Stimulated activated CD4-positive, alpha-beta T cell treated with anti-CD3 and anti-CD28 coated beads, Interleukin-1b, Interleukin-23, amount 100 ng/mL, for 1 hour (primary cell): ENCODE measurements at regions not wholly inside any gene's neighbourhood (a gene's known extent, or its start where the extent isn't known, plus 50 kb on each side); places are given as distances from the start of the nearest gene placed in this dataset.
"Not testable (repeated sequence)": the region's sequence is repeated elsewhere in the genome, so short reads cannot be mapped to it uniquely, and the experiment has no call there.

ENCODE experiments used
- DNase-seq, 2 donors: peaks; one replicate each; pipeline ENCODE4 v3.0.0-alpha.2; 2020; ENCODE audit warnings: low read depth in 2 of 2

DNA sequence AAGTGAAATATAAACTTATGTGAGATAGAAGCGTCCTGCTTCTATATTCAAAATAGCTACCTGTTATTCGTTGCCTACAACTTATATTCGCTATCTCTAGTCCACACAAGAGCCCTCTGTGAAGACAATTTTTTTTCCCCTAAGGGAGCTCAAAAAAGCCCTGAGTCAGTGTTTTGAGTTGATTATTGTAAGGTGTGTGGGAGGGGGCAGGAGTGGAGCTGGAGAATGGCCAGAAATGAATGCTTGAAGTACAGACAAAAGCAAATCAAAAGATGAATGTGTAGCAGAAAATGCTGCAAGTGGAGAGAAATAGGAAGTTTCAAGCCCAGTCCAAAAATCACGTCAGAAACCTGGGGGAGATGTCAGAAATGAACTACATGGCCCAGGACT is 655.0 kb upstream of the LCORL start:
- DNase-seq, result no peak

DNA sequence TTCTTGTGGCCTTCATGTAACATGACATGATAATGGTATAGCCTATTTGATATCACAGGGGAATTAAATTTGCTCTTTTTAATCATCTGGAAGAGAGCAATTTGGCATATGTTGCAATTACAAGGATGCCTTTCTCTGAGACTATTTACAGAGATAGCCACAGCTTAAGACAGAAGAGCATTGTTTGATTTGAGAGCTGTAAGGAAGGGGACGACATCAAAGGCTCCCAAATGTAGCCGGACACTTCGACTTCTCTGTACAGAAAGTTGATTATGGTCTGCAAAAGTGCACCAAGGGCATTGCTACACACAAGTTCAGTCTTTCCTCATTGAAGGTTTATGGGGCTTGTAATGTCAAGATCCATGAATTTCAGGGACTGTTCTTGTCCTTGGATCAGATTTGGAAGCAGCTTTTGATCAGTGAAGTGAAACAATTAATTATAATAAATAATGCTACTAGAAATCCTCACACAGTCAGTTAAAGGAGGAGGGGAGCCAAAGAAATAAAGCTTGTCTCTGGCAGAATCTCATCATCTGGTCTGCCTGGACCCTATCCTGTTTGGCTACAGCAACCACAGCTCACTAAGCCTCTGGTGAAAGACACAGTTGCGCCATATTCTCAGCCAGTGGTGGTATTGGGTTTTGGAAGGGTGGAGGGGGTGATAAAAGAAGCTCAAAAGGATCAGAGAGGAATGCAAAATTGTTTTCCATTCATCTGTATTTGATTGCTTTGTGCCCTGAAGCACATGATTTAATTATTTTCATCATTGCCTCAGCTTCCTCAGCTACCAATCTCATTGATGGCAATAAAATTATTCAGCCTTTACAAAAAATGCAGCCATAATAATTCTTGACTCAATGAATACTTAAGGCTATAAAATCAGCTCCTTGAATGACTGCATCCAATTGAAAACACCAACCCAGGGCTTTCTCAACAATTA is 654.3 kb upstream of the LCORL start:
- DNase-seq, result no peak

DNA sequence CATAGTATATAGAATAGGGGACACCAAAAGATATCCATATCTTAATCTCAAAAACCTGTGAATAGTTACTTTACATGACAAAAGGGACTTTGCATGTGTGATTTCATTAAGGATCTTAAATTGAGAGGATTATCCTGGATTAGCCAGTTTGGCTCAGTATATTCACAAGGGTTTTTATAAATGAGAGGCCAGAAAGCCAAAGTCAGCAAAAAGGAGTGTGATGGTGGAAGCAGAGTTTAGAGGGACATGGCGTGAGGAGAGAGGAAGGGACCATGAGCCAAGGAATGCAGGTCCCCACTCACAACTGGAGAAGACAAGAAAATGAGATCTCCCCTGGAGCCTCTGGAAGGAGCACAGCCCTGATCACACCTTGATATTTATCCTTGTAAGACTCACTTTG is 648.5 kb upstream of the LCORL start:
- no peak for DNase-seq

DNA sequence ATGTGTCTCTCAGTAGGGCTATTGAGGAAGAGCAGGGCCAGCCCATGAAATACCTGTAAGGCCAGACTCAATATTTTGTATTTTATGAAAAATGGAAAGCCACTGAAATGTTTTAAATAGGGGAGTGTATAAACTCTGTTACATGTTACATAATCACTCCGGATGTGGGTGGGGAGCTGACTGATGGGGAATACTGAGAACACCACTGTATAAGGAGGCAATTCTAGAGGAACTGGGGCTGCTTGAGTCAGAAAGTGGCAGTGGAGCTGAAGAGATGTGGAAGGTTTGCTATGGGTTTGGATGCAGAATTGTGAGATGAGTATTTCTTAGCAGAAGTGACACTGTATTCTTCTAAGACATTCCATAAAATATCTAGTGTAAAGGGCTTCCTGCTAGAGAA is 647.8 kb upstream of the LCORL start:
- no peak for DNase-seq

DNA sequence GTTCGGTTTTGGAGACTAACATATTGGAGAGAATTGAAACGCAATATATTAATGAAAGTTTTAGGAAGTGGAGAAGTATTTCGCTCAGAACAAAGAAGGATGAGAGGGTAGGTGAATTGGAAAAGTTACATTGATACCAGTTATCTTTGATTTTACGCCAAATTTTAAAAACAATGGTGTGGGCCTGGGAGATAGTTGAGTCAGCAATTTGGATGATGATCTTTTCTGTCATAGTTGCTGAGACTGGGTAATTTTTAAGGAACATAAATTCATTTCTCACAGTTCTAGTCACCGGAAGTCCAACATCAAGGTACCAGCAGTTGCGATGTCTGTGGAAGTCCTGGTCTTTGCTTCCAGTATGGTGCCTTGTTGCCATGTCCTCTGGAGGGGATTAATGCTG is 644.8 kb upstream of the LCORL start:
- DNase-seq, result no peak

DNA sequence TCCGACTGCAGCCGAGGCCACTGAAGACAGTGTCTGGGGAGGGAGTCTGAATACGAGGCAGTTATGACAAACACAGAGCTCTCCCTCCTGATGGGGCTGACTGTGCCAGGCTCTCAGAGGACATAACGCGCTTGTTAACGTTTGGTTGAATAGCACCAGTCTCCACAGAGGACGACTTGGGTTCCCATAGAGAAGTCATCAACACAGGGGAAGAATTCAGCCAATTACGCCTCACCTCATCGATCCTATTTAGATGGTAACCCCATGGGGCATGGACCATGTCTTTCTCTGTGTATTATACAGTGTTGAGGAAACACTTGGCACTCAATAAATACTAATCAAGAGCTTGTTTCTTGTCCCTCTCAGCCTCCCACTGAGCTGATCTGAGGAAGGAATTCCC is 642.6 kb upstream of the LCORL start:
- DNase-seq, result no peak

DNA sequence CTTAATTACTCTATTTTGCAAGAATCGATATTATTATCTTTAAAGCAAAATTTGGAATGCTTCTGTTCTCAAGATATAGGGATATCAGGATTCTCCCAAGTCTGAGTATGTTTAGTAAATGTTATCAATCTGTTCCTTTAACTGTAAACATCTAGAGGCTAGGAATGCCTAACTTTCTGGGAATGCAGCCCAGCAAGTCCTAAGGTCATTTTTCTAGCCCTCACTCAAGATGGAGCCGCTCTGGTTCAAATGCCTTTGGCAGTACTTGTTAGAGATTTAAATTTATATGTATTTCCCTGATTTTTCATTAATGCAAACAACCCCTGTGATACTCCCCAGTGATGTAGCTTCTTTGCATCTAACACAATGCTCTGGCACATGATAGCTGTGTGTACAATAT is 623.8 kb upstream of the LCORL start:
- DNase-seq, result no peak

DNA sequence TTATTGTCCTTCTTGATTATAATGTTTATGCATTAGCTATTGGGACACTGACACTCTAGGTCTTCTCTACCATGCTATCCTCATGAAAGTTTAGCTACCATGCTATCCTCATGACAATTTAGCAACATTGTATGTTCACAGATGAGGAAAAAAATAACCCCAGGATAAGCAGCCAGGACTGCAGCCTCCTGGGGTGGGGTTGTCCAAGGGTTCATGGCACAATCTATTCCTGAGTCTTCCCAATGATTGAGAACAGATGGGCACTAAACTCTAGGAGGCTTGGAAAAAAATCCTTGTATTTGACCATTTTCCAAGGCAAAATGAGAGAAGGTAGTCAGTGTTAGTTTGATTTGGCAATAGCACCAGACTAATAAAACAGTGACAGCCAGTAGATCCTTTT is 619.8 kb upstream of the LCORL start:
- DNase-seq, result no peak

DNA sequence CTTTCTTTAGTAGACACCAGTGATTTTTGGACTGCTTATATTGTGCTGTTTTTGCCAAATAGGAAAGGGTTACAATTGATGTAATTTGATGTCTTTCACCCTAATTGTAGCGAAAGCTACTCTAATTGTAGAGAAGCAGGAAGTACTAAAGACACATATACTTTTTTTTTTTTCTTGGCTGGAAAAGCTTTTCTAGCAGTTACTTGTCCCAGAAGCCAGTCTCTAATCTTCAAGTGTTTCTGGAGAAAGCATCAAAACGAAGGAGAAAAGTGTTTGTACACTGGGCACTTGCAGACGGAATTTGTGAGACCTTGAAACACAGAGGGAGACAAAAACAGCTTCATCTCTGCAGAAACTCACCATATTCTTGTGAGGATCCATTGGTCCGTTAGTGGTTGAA is 616.5 kb upstream of the LCORL start:
- no peak for DNase-seq

DNA sequence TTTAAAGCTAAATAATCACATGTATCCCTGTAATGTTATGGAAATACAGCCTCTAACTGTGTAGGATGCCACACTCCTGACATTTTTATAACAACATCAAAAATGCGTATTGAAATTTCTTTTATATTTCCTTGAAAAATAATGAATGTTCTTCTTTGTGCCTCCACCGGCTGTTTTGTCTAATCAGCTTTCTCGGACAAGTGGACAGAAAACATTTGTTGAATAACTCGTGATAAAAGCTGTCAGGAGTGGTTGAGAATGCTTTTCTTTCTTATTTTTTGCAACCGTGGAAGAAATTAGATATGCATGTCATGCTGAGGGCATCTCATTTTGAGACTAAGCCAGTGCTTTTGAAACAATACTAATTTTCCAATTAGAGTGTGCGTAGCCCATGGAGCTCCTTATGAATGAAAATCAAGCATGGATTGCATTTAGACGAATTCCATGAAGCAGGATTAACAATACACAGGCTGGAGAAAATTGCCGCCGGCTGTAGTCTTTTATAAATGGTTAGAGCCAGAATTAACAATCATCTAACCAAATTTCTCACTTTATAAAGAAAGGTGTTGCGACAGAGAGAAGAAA is 614.5 kb upstream of the LCORL start:
- no peak for DNase-seq

DNA sequence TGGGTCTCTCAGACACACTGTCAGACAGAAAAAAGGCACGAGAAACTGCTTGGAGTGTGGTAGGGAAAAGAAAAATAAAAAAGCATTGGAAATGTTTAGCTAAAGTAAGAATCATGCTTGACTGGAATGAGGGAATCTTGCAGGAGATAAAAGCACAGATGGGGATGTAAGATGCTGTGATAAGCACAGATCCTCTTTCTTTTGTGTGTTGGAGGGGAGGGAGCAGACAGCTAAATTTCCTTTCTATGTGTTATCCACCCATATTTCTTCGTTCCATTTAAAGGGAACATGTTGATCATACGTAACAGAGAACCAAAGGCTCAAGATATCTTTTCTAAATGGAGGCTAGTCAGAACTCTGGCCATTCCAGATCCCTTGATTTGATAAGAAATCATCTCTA is 614.0 kb upstream of the LCORL start:
- no peak for DNase-seq

DNA sequence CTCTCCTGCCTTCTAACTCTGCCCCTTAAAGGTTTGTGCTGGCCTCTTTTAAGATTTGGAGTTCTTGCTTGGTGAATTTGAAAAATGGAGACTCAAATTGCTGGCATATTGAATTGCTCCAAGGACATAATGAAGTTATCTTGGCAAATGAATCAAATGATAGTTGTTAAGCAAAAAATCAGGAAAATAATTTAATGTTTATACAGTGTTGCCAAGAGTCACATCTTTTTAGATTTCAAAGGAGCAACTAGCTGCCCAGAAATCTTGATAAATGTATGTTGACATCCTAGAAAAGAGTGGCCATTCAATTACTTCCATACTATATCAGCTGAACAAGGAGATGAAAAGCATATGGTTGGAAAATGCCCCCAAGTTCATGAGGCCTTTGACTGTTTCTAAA is 610.0 kb upstream of the LCORL start:
- DNase-seq, result no peak

DNA sequence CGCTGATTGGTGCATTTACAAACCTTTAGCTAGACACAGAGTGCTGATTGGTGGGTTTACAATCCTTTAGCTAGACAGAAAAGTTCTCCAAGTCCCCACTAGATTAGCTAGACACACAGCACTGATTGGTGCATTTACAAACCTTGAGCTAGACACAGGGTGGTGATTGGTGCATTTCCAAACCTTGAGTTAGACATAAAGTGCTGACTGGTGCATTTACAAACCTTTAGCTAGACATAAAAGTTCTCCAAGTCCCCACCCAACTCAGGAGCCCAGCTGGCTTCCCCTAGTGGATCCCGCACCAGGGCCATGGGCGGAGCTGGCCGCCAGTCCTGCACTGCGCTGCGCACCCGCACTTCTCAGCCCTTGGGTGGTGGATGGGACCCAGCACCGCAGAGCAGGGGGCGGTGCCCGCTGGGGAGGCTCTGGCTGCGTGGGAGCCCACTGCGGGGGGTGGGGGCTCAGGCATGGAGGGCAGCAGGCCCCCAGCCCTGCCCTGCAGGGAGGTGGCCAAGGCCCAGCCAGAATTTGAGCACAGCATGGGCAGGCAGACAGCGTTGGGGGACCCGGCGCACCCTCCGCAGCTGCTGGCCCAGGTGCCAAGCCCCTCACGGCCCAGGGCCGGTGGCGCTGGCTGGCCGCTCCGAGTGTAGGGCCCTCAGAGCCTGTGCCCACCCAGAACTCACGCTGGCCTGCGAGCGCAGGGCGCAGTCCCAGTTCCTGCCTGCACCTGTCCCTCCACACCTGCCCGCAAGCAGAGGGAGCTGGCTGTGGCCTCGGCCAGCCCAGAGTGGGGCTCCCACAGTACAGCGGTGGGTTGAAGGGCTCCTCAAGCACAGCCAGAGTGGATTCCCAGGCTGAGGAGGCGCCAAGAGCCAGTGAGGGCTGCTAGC is 608.9 kb upstream of the LCORL start:
- no peak for DNase-seq

DNA sequence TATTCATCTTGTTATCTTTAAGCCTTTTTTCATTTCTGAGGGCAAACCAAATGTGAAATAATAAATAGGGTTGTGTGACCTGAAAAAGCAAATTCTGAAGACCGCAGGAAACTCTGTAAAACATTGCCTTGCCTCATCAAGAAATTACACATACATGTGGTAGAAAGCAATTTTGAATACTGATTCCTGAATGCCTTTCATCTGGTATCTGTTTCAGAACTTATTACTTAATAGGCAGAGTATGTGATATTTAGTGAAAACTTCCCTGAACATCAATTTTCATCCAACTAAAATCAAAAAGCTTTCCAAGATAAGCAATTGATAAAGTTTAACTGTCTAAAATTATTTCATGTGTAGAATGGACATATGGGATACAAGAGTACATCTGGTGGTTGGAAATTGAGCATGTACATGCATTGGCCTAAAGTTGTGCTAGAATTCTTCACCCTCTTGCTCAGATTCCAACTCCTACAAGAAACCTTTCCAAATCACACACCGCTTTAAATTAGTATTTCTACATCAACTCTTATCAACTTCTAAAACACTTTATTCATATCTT is 606.0 kb upstream of the LCORL start:
- no peak for DNase-seq

DNA sequence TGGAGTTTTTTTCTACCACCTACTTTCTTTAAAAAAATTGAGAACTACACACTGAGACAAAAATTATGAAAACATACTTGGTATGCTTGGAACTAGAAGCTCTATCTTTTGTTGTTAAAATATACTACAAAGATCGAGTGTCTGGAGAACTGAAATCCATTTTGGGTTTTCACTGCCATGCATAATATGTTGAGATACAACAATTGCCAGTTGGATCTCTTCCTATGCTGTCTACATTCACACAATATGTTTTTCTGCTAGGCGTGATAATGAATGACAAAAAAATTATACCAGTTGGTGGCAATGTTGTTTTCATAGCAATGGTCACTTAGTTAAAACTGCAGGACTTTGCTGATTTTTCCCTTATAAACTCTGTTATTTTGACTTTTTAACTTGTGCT is 605.4 kb upstream of the LCORL start:
- no peak for DNase-seq

DNA sequence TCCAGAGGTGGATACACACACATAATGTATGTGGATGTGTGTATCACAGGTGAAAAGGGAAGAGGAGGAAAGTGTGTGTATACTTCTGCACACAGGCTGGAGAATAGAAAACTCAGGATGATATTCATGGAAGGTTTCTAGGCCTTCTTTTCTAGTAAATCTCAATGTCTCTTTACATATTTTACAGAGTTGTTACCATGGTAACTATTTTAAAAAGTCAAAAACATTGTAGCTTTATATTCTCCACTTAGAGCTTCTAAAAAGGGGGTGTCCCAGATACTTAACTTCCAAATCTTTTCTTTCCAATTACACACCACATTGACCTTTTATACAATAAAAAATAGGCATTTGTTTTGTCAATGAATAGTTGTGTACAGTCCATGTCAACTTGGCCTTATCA is 604.8 kb upstream of the LCORL start:
- DNase-seq, result no peak

DNA sequence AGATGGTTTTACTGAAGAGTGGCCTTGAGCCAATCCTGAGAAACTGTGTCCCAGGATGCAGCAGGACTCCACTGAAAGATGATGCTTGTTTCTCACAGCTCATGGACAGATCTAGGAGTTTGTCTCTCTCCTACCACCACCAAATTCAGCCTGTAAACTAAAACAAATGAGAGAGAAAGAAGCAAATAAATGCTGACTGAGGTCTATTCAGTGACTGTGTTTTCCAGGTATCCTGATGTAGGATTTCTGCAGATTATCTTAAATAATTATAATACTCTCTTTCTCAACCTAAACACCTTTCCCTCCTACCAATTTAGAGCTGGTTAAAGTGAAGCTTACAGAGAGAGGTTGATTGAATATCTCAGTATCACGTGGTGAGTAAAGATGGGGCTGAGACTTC is 599.6 kb upstream of the LCORL start:
- DNase-seq, result no peak

DNA sequence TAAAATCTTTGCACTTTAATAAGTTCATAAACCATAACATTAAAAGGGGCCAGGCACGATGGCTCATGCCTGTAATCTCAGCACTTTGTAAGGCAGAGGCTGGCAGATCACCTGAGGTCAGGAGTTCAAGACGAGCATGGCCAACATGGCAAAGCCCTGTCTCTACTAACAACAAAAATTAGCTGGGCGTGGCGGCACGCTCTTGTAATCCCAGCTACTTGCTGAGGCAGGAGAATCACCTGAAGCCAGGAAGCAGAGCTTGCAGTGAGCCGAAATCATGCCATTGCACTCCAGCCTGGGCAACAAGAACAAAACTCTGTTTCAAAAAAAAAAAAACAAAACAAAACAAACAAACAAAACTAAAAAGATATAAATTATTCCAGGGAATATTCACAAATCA is 595.2 kb upstream of the LCORL start:
- DNase-seq, result no peak

DNA sequence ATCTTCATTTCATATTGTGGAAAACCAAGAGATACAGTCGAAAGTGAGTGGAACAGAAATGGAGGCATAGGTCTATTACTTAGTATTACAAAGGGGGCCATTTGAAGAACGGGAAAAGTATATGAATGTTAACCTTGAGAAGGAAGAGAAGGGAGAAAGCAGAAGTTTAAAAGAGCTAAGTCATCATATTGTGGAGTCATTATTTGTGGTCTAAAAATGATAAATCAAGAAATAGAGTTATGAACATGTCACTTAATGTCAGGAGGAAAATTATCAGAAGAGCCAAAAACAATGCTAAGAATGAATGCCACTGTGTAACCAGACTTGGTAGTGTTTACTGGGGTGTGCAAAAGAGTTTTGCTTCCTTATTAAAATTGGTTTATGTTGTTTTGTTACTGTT is 589.5 kb upstream of the LCORL start:
- DNase-seq, result no peak

DNA sequence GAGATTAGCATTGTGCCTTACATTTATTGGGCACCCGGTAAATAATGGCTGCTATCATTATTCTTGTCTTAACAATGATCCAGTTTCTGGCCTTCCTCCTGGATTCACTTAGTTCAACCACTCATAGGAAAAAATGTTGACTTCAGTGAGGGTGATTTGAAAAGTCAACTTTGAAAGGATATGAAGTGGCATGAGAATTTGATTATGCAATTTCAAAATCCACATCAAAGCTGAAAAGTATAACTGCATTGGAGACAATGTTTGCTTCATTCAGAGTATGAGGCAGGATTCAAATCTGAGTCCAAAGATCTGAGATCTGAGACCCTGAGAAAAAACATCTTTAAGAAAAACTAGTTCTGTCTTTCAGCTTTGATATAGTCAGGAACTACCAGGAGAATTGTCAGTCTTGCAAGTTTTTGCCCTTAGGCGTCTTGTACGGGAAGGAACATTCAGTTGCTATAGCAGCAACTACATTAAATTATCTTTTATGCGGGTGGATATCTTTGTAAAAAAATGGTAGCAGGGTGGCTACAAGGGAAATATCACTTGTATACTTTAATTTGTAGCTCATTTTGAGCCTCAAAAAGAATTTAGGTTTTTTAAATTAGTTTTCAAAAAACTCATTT is 587.5 kb upstream of the LCORL start:
- DNase-seq, result no peak

DNA sequence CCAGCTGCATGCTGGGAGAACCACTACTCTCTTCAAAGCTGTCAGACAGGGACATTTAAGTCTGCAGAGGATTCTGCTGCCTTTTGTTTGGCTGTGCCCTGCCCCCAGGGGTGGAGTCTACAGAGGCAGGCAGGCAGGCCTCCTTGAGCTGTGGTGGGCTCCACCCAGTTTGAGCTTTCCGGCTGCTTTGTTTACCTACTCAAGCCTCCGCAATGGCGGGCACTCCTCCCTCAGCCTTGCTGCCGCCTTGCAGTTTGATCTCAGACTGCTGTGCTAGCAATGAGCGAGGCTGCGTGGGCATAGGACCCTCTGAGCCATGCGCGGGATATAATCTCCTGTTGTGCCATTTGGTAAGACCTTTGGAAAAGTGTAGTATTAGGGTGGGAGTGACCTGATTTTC is 581.1 kb upstream of the LCORL start:
- DNase-seq, result not testable (repeated sequence)
